ENCODE measurements at regions not wholly inside any gene's neighbourhood (a gene's known extent, or its start where the extent isn't known, plus 50 kb on each side); places are given as distances from the start of the nearest gene placed in this dataset.

DNA sequence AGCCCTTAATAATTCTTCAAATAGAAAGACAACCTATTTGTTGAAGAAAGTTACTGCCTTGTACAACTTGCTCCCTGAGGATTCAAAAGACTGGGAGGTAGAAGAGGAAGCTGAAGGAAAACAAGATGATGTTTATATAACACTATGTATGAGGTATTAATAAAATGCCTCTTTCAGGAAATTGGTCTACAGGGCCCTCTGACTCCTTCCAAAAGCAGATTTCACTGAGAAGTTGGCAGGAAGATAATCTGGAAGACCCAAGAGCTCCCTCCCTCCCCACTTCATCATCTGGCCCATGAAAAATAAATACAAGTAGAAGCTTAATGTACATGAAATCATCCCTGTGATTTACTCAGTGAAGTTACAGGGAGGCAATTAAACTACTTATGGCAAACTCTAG is 107.5 kb upstream of the MAGEC2 start:
- H3K4me2 ChIP-seq (ENCODE audit: insufficient read depth, low read length), result no peak overlapping the region
- no peaks in the 10 kb centered on the region for H3K36me3 ChIP-seq (ENCODE audit: control insufficient read depth in 2 of 2, extremely low read depth in 1 of 2, insufficient read depth in 2 of 2, low read length in 2 of 2)
- H3K9me3 ChIP-seq (replicated peaks; ENCODE audit: control insufficient read depth, insufficient read depth, low read length), result no peaks in the 10 kb centered on the region
- ChIA-PET POLR2A (no interaction called here), CTCF (no interaction called here)
- dilution Hi-C loops (cut with MboI; ENCODE audit: extremely low pct_ligation_motif_present, low sequenced_read_pairs) (no loop called here), intact Hi-C loops (cut with micrococcal nuclease) (no loop called here)
- no peaks in the 10 kb centered on the region for H3K9me1 ChIP-seq (replicated peaks; ENCODE audit: control insufficient read depth, extremely low read depth, insufficient read depth, low read length)
- no peaks in the 10 kb centered on the region for H3K27me3 ChIP-seq (ENCODE audit: control insufficient read depth in 2 of 2, insufficient read depth in 2 of 2, low read length in 2 of 2)
- no peaks in the 10 kb centered on the region for H3K4me1 ChIP-seq (ENCODE audit: control insufficient read depth, extremely low read depth, insufficient read depth, low read length)
- no peaks in the 10 kb centered on the region for H4K20me1 ChIP-seq (replicated peaks; ENCODE audit: control insufficient read depth, extremely low read depth, insufficient read depth, low read length)
- H2AFZ ChIP-seq (ENCODE audit: low read depth, low read length), result no peak overlapping the region
- BruUV-seq (replicated peaks), result no TSS peak
- no peak overlapping the region for H3K4me3 ChIP-seq (replicated peaks in 1 of 3; ENCODE audit: insufficient read depth in 1 of 3, low read depth in 1 of 3, low read length in 3 of 3)
- TF ChIP-seq, protein P1, sequence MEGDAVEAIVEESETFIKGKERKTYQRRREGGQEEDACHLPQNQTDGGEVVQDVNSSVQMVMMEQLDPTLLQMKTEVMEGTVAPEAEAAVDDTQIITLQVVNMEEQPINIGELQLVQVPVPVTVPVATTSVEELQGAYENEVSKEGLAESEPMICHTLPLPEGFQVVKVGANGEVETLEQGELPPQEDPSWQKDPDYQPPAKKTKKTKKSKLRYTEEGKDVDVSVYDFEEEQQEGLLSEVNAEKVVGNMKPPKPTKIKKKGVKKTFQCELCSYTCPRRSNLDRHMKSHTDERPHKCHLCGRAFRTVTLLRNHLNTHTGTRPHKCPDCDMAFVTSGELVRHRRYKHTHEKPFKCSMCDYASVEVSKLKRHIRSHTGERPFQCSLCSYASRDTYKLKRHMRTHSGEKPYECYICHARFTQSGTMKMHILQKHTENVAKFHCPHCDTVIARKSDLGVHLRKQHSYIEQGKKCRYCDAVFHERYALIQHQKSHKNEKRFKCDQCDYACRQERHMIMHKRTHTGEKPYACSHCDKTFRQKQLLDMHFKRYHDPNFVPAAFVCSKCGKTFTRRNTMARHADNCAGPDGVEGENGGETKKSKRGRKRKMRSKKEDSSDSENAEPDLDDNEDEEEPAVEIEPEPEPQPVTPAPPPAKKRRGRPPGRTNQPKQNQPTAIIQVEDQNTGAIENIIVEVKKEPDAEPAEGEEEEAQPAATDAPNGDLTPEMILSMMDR (IDR thresholded peaks at IDR 0.05; ENCODE audit: extremely low read depth in 1 of 2, insufficient read depth in 1 of 2, low read depth in 1 of 2, low read length in 2 of 2), result no peak
- TF ChIP-seq FOS (IDR thresholded peaks at IDR 0.05; ENCODE audit: borderline replicate concordance, insufficient read depth, low read length) (no peak), POLR2A (IDR thresholded peaks at IDR 0.05; ENCODE audit: low read depth, low read length) (no peak)
- TF ChIP-seq, protein P2, sequence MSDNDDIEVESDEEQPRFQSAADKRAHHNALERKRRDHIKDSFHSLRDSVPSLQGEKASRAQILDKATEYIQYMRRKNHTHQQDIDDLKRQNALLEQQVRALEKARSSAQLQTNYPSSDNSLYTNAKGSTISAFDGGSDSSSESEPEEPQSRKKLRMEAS (IDR thresholded peaks at IDR 0.05; ENCODE audit: insufficient read depth, insufficient read length), result no peak
- no peak overlapping the region for H3K27ac ChIP-seq (ENCODE audit: insufficient read depth, low read depth, low read length)
- H3K9ac ChIP-seq (replicated peaks; ENCODE audit: extremely low read depth, insufficient read depth, low read length), result no peak overlapping the region
- no peak for DNase-seq (ENCODE audit: low read depth, low spot score)
- no peaks in the 10 kb centered on the region for H3K79me2 ChIP-seq (ENCODE audit: control insufficient read depth, insufficient read depth, low read length)
- no peak for FAIRE-seq

DNA sequence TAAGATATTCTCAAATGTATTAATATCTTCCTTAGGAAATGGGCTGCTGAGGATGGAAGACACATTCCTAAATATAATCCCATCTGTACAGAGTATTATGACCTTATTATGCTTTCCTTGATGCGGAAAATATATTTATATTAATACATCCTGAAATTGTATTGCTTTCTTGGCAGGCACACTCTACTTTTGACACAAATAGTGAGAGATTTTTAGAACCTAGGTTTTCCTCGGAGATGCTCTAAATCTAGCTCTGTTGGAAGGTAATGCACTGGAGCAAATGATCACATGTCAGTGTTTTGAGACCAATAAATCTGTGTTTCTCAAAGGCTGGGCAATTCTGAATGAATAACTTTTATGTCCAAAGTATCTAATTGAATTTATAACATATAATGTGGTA is 94.3 kb upstream of the MAGEC2 start:
- no peak for FAIRE-seq
- dilution Hi-C loops (cut with MboI; ENCODE audit: extremely low pct_ligation_motif_present, low sequenced_read_pairs), result no loop called here
- Histone ChIP-seq H3K4me2 (ENCODE audit: insufficient read depth, low read length) (no peak overlapping the region), H3K9me1 (replicated peaks; ENCODE audit: control insufficient read depth, extremely low read depth, insufficient read depth, low read length) (no peaks in the 10 kb centered on the region), H2AFZ (ENCODE audit: low read depth, low read length) (no peak overlapping the region), H3K27ac (ENCODE audit: insufficient read depth, low read depth, low read length) (no peak overlapping the region), H3K27me3 (ENCODE audit: control insufficient read depth in 2 of 2, insufficient read depth in 2 of 2, low read length in 2 of 2) (no peaks in the 10 kb centered on the region), H3K79me2 (ENCODE audit: control insufficient read depth, insufficient read depth, low read length) (no peaks in the 10 kb centered on the region), H3K9me3 (replicated peaks; ENCODE audit: control insufficient read depth, insufficient read depth, low read length) (no peaks in the 10 kb centered on the region), H4K20me1 (replicated peaks; ENCODE audit: control insufficient read depth, extremely low read depth, insufficient read depth, low read length) (no peaks in the 10 kb centered on the region), H3K36me3 (ENCODE audit: control insufficient read depth in 2 of 2, extremely low read depth in 1 of 2, insufficient read depth in 2 of 2, low read length in 2 of 2) (no peaks in the 10 kb centered on the region), H3K4me3 (replicated peaks in 1 of 3; ENCODE audit: insufficient read depth in 1 of 3, low read depth in 1 of 3, low read length in 3 of 3) (no peak overlapping the region), H3K4me1 (ENCODE audit: control insufficient read depth, extremely low read depth, insufficient read depth, low read length) (no peaks in the 10 kb centered on the region), H3K9ac (replicated peaks; ENCODE audit: extremely low read depth, insufficient read depth, low read length) (no peak overlapping the region)
- no peak for DNase-seq (ENCODE audit: low read depth, low spot score)
- POLR2A ChIA-PET, result no interaction called here
- CTCF ChIA-PET, result no interaction called here
- TF ChIP-seq POLR2AphosphoS5 (IDR thresholded peaks at IDR 0.05; ENCODE audit: insufficient read depth, low read depth, low read length) (no peak), JUN (IDR thresholded peaks at IDR 0.05; ENCODE audit: borderline replicate concordance, insufficient read depth, insufficient read length, low read depth) (no peak), FOS (IDR thresholded peaks at IDR 0.05; ENCODE audit: borderline replicate concordance, insufficient read depth, low read length) (no peak), EZH2 (IDR thresholded peaks at IDR 0.05; ENCODE audit: borderline replicate concordance, low read depth, low read length, severe bottlenecking) (no peak), MYC (IDR thresholded peaks at IDR 0.05; ENCODE audit: low read depth, low read length) (no peak), GATA2 (IDR thresholded peaks at IDR 0.05; ENCODE audit: insufficient read depth, insufficient read length, low read depth, low read length) (no peak), POLR2A (IDR thresholded peaks at IDR 0.05; ENCODE audit: low read depth, low read length) (no peak)
- TF ChIP-seq, protein P1 (IDR thresholded peaks at IDR 0.05; ENCODE audit: extremely low read depth in 1 of 2, insufficient read depth in 1 of 2, low read depth in 1 of 2, low read length in 2 of 2), result no peak
- TF ChIP-seq, protein P2 (IDR thresholded peaks at IDR 0.05; ENCODE audit: insufficient read depth, insufficient read length), result no peak
- BruUV-seq (replicated peaks), result no TSS peak
- intact Hi-C loops (cut with micrococcal nuclease), result no loop called here
